Bronchial epithelial cell (primary cell): ENCODE measurements at regions not wholly inside any gene's neighbourhood (a gene's known extent, or its start where the extent isn't known, plus 50 kb on each side); places are given as distances from the start of the nearest gene placed in this dataset.

Source experiments
- DNase-seq: peaks from one replicate; pipeline ENCODE4 v3.0.0-alpha.2; 2010; ENCODE audit warnings: low read depth
- FAIRE-seq: peaks from 2 replicates; lab custom pipeline; 2011; peaks lifted over from hg19 to GRCh38; lab: Jason Lieb, UNC
- H3K27me3 ChIP-seq: 2 replicates; pipeline ENCODE4 v1.5.1; 2011; ENCODE audit warnings: low read length; ENCODE audit not compliant: control insufficient read depth, insufficient read depth
- H3K36me3 ChIP-seq: 2 replicates; pipeline ENCODE4 v1.5.1; 2011; ENCODE audit warnings: low read length; ENCODE audit not compliant: control insufficient read depth, insufficient read depth
- H3K4me3 ChIP-seq: 2 replicates; pipeline ENCODE4 v1.5.1; 2011; ENCODE audit warnings: mild to moderate bottlenecking, low read depth, low read length, control low read depth
- TF ChIP-seq, protein P1 (sequence below): IDR thresholded peaks from 2 replicates; pipeline ENCODE4 v1.5.1; 2011; ENCODE audit warnings: mild to moderate bottlenecking, moderate library complexity, low read length, control low read depth, inconsistent platforms; ENCODE audit not compliant: insufficient read depth, severe bottlenecking

DNA sequence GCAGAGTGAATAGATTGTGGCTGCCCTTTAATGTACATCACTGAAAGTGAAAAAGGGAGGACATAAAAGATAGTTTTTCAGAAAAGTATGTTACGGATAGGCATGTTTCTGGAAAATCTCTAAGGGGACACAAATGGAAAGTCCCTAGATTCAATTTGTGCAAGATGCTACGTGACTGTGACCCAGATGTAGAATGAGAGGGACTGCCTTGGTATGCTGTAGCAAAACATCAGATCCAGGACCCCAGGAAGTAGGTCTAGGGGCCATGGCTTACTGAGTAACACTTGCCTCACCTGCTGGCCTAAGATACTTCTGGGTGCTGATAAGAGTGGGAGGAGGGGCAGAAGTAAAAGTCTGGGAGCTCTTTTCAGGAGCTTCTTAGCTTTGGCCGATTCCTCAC is 191.2 kb upstream of the PHYHIPL start:
- Histone ChIP-seq H3K27me3 (no peaks in the 10 kb centered on the region), H3K4me3 (no peak overlapping the region), H3K36me3 (no peaks in the 10 kb centered on the region)
- DNase-seq (no peak), FAIRE-seq (no peak)
- TF ChIP-seq, protein P1, sequence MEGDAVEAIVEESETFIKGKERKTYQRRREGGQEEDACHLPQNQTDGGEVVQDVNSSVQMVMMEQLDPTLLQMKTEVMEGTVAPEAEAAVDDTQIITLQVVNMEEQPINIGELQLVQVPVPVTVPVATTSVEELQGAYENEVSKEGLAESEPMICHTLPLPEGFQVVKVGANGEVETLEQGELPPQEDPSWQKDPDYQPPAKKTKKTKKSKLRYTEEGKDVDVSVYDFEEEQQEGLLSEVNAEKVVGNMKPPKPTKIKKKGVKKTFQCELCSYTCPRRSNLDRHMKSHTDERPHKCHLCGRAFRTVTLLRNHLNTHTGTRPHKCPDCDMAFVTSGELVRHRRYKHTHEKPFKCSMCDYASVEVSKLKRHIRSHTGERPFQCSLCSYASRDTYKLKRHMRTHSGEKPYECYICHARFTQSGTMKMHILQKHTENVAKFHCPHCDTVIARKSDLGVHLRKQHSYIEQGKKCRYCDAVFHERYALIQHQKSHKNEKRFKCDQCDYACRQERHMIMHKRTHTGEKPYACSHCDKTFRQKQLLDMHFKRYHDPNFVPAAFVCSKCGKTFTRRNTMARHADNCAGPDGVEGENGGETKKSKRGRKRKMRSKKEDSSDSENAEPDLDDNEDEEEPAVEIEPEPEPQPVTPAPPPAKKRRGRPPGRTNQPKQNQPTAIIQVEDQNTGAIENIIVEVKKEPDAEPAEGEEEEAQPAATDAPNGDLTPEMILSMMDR, result no peak

DNA sequence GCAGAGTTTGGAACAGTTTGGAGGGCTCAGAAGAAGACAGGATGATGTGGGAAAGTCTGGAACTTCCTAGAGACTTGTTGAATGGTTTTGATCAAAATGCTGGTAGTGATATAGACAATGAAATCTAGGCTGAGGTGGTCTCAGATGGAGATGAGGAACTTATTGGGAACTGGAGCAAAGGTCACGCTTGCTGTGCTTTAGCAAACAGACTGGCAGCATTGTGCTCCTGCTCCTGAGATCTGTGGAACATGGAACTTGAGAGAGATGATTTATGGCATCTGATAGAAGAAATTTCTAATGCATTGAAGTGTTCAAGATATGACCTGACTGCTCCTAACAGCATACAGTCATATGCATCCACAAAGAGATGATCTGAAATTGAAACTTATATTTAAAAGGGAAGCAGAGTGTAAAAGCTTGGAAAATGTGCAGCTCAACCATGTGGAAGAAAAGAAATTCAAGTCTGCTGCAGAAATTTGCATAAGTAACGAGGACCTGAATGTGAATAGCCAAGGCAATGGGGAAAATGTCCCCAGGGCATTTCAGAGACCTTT is 186.9 kb upstream of the PHYHIPL start:
- no peak overlapping the region for H3K4me3 ChIP-seq
- no peak for FAIRE-seq

DNA sequence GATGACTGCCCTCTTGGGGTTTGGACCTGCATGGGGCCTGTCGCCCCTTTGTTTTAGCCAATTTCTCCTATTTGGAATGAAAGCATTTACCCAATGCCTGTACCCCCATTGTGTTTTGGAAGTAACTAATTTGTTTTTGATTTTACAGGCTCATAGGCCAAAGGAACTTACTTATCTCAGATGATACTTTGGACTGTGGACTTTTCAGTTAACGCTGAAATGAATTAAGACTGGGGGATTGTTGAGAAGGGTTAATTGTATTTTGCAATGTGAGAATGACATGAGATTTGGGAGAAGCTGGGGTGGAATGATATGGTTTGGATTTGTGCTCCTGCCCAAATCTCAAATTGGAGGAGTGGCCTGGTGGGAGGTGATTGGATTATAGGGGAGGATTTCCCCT is 185.8 kb upstream of the PHYHIPL start:
- Histone ChIP-seq H3K36me3 (no peaks in the 10 kb centered on the region), H3K27me3 (no peaks in the 10 kb centered on the region), H3K4me3 (no peak overlapping the region)
- DNase-seq (no peak), FAIRE-seq (no peak)
- TF ChIP-seq, protein P1, result no peak

More for the DNA sequence above, 186.9 kb upstream of the PHYHIPL start:
- no peaks in the 10 kb centered on the region for H3K36me3 ChIP-seq
- DNase-seq, result no peak
- H3K27me3 ChIP-seq, result no peaks in the 10 kb centered on the region
- TF ChIP-seq, protein P1, result no peak

DNA sequence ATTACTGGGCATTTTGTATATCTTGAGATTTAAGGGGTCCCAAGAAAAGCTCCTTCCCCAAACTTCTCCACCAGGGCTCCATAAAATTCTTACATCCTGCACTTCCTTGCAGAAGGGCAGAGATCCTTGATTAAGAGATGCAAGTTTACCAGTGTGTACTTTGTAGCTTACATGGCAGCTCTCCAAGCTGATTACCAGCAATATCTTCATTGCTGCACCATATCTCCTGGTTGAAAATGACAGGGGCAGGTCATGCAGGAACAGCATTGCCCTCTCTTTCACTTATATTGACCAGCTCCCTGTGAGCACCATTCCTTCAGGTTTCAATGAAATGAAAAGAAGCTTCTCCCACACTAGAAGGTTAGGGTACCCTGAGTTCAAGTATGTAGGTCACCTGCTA is 184.6 kb upstream of the PHYHIPL start:
- DNase-seq, result no peak
- TF ChIP-seq, protein P1, result no peak
- FAIRE-seq, result no peak
- Histone ChIP-seq H3K27me3 (no peaks in the 10 kb centered on the region), H3K4me3 (no peak overlapping the region), H3K36me3 (no peaks in the 10 kb centered on the region)

DNA sequence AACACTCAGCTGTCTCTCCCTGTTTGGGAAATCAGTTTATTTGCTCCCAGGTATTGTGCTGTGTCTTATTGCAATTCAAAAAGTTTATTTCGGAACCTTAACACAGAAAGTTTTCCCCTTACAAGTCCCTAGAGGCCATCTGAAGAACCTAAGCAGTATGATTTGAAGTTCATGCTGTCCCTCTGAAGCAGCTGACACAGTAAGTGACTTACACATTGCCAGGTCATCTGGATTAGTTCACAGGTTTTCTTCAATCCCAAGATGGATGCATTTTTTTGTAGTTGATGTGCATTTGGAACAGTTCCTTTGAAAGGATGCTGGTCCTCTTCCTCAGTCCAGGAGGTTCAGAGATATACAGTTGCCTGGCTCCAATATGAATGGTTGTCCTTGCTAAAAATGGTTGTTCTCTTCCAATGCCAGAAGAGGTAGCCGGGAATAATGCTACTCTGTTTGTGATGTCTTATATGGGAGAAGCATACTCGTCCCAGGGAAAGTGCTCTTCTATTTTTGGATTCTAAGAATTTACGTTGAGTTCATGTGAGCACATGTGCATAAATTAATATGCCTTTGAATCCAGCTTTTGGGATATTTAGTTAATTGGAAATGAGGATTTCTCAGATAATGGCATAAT is 183.5 kb upstream of the PHYHIPL start:
- Histone ChIP-seq H3K36me3 (no peaks in the 10 kb centered on the region), H3K4me3 (no peak overlapping the region), H3K27me3 (no peaks in the 10 kb centered on the region)
- FAIRE-seq, result no peak
- TF ChIP-seq, protein P1, result no peak
- no peak for DNase-seq
